IPS-15b (cell line): ENCODE measurements at regions not wholly inside any gene's neighbourhood (a gene's known extent, or its start where the extent isn't known, plus 50 kb on each side); places are given as distances from the start of the nearest gene placed in this dataset.
A peak's percentile ranks its signal among the peaks of the same experiment; 100 is the strongest.
"Not testable (repeated sequence)": the region's sequence is repeated elsewhere in the genome, so short reads cannot be mapped to it uniquely, and the experiment has no call there.

ENCODE experiments used
- H3K27me3 ChIP-seq: one replicate; pipeline ENCODE4 v1.6.1; 2013; ENCODE audit warnings: low read length; ENCODE audit not compliant: control insufficient read depth, insufficient read depth
- H3K36me3 ChIP-seq: one replicate; pipeline ENCODE4 v1.6.1; 2013; ENCODE audit warnings: low read length; ENCODE audit not compliant: control insufficient read depth, insufficient read depth
- H3K4me1 ChIP-seq: one replicate; pipeline ENCODE4 v1.6.1; 2013; ENCODE audit warnings: mild to moderate bottlenecking, low read length; ENCODE audit not compliant: control insufficient read depth, insufficient read depth
- H3K4me3 ChIP-seq: one replicate; pipeline ENCODE4 v1.5.1; 2013; ENCODE audit warnings: low read depth, low read length
- H3K9ac ChIP-seq: one replicate; pipeline ENCODE4 v1.6.1; 2013; ENCODE audit warnings: low read depth, mild to moderate bottlenecking, low read length
- H3K9me3 ChIP-seq: one replicate; pipeline ENCODE4 v1.6.1; 2013; ENCODE audit warnings: mild to moderate bottlenecking, low read length; ENCODE audit not compliant: control insufficient read depth, insufficient read depth

DNA sequence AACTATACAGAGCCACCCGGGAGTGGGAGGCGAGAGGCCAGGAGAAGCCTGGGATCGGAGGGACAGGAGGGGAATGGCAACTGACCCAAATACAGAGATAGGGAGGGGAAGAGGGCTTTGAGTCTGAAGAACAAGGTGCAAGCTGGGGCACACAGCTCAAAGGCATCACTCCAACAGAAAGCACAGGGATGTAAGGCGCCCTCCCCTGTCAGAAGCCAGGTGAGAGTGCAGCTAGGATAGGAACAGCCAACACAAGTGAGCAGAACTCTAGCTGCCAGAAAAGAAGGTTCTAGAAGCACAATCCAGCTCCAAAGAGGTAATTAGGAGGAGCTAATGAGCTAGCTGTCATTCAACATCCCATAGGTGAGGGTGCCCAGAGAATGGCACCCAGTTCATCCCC, 232.2 kb downstream of the DHX15 start:
- no peaks in the 10 kb centered on the region for H3K9me3 ChIP-seq
- no peak overlapping the region for H3K9ac ChIP-seq
- H3K4me1 ChIP-seq, result peaks cover 5% of the 10 kb centered on the region
- peaks cover 6% of the 10 kb centered on the region for H3K27me3 ChIP-seq
- H3K36me3 ChIP-seq, result peaks cover 3% of the 10 kb centered on the region
- H3K4me3 ChIP-seq, result no peak overlapping the region

- not testable (repeated sequence) for H3K9ac ChIP-seq
Measured at GRCh38 chr4:24349168-24349996, 235.0 kb downstream of the DHX15 start.

DNA sequence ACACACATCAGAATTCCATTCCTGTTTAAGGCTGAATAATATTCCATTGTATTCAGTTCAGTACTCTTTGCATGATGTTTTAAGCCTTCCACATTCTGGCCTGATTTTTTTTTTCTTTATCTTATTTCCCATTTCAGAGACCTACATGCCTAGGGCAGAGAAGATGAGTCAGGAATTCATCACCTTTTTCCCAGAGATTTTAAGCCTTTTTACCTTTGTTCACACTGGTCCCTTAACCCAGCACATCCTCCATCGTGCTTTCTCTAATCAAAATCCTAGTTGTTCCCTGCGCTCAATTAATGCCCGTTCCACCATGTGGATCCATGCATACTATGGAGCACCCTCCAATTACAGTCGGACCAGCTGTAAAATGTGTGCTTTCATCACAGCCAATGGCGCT, 245.1 kb downstream of the DHX15 start:
- Histone ChIP-seq H3K4me1 (no peaks in the 10 kb centered on the region), H3K4me3 (no peak overlapping the region)

More at GRCh38 chr4:24349168-24349996, 235.0 kb downstream of the DHX15 start:
- H3K9me3 ChIP-seq, H3K27me3 ChIP-seq, H3K4me1 ChIP-seq, H3K4me3 ChIP-seq, H3K36me3 ChIP-seq: not testable (repeated sequence)

DNA sequence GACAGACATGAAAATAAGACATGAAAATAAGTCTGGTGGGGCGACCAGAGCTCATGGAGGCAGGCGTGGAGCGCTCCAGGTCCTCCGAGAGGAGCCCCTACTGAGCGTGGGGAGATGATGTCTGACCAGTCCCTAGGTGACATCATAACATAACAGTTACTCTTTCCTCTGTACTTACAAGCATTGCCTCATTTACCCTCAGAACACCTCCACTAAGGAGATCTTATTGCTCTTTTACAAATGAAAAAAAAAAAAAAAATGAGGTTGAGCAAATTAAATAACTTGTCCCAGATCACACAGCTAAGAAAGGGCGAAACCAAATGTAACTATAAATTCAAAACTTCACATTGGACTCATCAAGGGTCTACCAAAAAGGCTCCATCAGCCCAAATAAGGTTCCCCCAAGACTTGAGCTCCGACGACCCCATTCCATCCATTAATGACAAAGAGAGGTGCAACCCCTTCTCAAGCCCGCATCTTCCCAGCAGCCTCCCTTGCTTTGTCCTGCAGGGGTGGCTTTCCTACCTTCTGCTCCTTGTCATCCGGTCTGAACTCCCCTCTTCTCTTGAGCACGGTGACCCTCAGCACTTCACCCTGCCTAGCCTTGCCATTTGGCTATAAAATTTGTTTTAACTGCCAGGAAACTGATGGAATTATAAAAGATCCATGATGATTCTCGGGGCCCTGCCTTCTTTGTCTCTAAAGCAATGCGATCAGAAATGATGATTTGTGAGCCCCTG, 246.7 kb downstream of the DHX15 start:
- Histone ChIP-seq H3K36me3 (peaks cover 3% of the 10 kb centered on the region), H3K27me3 (peaks cover 21% of the 10 kb centered on the region), H3K4me3 (no peak overlapping the region), H3K9me3 (no peaks in the 10 kb centered on the region), H3K4me1 (no peaks in the 10 kb centered on the region), H3K9ac (no peak overlapping the region)

More for the DNA sequence above, 245.1 kb downstream of the DHX15 start:
- Histone ChIP-seq H3K9me3 (no peaks in the 10 kb centered on the region), H3K36me3 (no peaks in the 10 kb centered on the region), H3K27me3 (peaks cover 33% of the 10 kb centered on the region), H3K9ac (no peak overlapping the region)

DNA sequence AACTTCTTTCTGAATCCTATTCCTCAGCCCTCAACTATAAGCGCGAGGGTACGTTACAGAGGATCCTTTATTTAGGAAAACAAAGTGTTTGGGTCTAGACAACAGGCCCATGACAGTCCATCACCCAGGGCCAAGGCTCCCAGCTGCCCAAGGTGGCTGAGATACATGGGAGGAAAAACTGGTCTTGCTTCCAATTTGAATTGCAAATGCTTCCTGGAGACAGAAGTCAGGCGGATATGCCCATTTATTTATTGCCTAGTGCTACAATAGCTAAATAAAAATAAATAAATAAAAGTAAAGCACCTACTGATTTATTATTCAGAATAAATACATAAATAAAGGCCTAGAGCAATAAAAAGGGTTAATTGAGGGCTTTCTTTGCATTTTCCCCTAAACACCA, 248.7 kb downstream of the DHX15 start:
- H3K27me3 ChIP-seq, result peaks cover 6% of the 10 kb centered on the region
- no peak overlapping the region for H3K4me3 ChIP-seq
- no peak overlapping the region for H3K9ac ChIP-seq
- peaks cover 3% of the 10 kb centered on the region for H3K4me1 ChIP-seq
- peaks cover 11% of the 10 kb centered on the region for H3K36me3 ChIP-seq
- H3K9me3 ChIP-seq, result no peaks in the 10 kb centered on the region

GRCh38 chr4:24334906-24335305, 249.4 kb downstream of the DHX15 start:
- H3K9me3 ChIP-seq, result no peaks in the 10 kb centered on the region
- peaks cover 16% of the 10 kb centered on the region for H3K36me3 ChIP-seq
- H3K4me1 ChIP-seq, result peaks cover 9% of the 10 kb centered on the region
- no peak overlapping the region for H3K9ac ChIP-seq
- no peaks in the 10 kb centered on the region for H3K27me3 ChIP-seq
- no peak overlapping the region for H3K4me3 ChIP-seq

DNA sequence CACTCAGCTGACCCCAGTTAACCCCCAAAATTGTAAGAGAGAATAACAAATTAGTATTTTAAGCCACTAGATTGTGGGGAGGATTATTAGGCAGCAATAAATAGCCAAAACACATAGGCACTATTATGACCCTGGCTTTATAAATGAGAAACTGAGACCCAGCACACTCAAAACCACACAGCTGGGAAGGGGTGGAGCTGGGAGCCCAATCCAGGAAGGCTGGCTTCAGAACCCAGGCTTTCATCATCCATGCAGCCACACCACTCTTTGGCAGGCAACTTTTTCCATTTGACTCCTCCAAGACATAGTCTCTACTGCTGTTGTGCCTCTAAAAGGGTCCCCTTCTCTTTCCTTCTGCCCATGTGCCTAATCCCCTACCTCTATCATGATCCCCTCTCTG, 253.8 kb downstream of the DHX15 start:
- peaks cover 31% of the 10 kb centered on the region for H3K36me3 ChIP-seq
- no peaks in the 10 kb centered on the region for H3K9me3 ChIP-seq
- no peaks in the 10 kb centered on the region for H3K27me3 ChIP-seq
- peaks cover 24% of the 10 kb centered on the region for H3K4me1 ChIP-seq
- H3K4me3 ChIP-seq, result no peak overlapping the region
- no peak overlapping the region for H3K9ac ChIP-seq

GRCh38 chr4:24330172-24330571, 254.2 kb downstream of the DHX15 start:
- H3K9me3 ChIP-seq, result no peaks in the 10 kb centered on the region
- no peak overlapping the region for H3K9ac ChIP-seq
- peaks cover 31% of the 10 kb centered on the region for H3K36me3 ChIP-seq
- no peaks in the 10 kb centered on the region for H3K27me3 ChIP-seq
- no peak overlapping the region for H3K4me3 ChIP-seq
- H3K4me1 ChIP-seq, result peaks cover 24% of the 10 kb centered on the region

GRCh38 chr4:24328711-24329110, 255.6 kb downstream of the DHX15 start:
- Histone ChIP-seq H3K27me3 (no peaks in the 10 kb centered on the region), H3K4me3 (peak overlapping the region; percentile 23), H3K4me1 (peaks cover 24% of the 10 kb centered on the region), H3K36me3 (peaks cover 28% of the 10 kb centered on the region), H3K9ac (peak overlapping the region; percentile 9), H3K9me3 (no peaks in the 10 kb centered on the region)

- Histone ChIP-seq H3K9ac (no peak overlapping the region), H3K4me3 (peak overlapping the region; percentile 23), H3K27me3 (no peaks in the 10 kb centered on the region), H3K4me1 (peaks cover 24% of the 10 kb centered on the region), H3K9me3 (no peaks in the 10 kb centered on the region), H3K36me3 (peaks cover 28% of the 10 kb centered on the region)
Measured at GRCh38 chr4:24328310-24328709, 256.0 kb downstream of the DHX15 start.

DNA sequence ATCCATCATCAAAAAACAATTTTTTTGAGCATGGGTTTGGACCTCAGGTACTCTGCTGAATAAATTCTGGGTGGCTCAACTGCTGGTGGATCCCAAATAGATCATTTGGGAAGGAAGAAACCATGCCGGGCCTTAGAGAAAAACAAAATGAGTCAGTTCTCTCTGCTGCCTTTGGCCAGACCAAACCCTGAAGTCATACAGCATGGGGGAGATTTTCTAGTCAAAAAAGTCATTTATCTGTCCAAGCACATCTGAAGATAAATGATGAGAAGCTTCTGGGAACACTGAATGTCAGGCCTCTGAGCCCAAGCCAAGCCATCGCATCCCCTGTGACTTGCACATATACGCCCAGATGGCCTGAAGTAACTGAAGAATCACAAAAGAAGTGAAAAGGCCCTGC, 261.4 kb downstream of the DHX15 start:
- H3K27me3 ChIP-seq, result no peaks in the 10 kb centered on the region
- peaks cover 32% of the 10 kb centered on the region for H3K4me1 ChIP-seq
- no peak overlapping the region for H3K9ac ChIP-seq
- no peaks in the 10 kb centered on the region for H3K36me3 ChIP-seq
- H3K4me3 ChIP-seq, result peak overlapping the region; percentile 9
- H3K9me3 ChIP-seq, result no peaks in the 10 kb centered on the region

- peaks cover 36% of the 10 kb centered on the region for H3K4me1 ChIP-seq
- no peaks in the 10 kb centered on the region for H3K27me3 ChIP-seq
- peak overlapping the region; percentile 9 for H3K4me3 ChIP-seq
- no peaks in the 10 kb centered on the region for H3K36me3 ChIP-seq
- H3K9ac ChIP-seq, result no peak overlapping the region
- H3K9me3 ChIP-seq, result no peaks in the 10 kb centered on the region
Measured at GRCh38 chr4:24322511-24322910, 261.8 kb downstream of the DHX15 start.
